Neural progenitor cell (in vitro differentiated cells): ENCODE measurements at regions not wholly inside any gene's neighbourhood (a gene's known extent, or its start where the extent isn't known, plus 50 kb on each side); places are given as distances from the start of the nearest gene placed in this dataset.

ENCODE experiments used
- DNase-seq: peaks from one replicate; pipeline ENCODE4 v3.0.0-alpha.2; 2016; ENCODE audit warnings: low spot score
- H2AFZ ChIP-seq: fragments of 200-600 bp; sonication (generic); replicated peaks from 2 replicates; pipeline ENCODE4 v1.6.1; 2016; ENCODE audit warnings: antibody characterized with exemption
- H3F3A ChIP-seq: fragments of 200-600 bp; sonication (generic); 2 replicates; pipeline ENCODE4 v1.6.1; 2016; ENCODE audit warnings: antibody characterized with exemption, low read depth
- H3K27ac ChIP-seq: fragments of 200-600 bp; sonication (generic); 2 replicates; pipeline ENCODE4 v1.5.1; 2016; ENCODE audit warnings: mild to moderate bottlenecking
- H3K27me3 ChIP-seq: fragments of 200-600 bp; sonication (generic); 2 replicates; pipeline ENCODE4 v1.6.1; 2016; ENCODE audit warnings: mild to moderate bottlenecking, moderate library complexity
- H3K36me3 ChIP-seq: fragments of 200-600 bp; sonication (generic); 2 replicates; pipeline ENCODE4 v1.5.1; 2016
- H3K4me1 ChIP-seq: fragments of 200-600 bp; sonication (generic); 2 replicates; pipeline ENCODE4 v1.6.1; 2016; ENCODE audit warnings: mixed run types
- H3K4me2 ChIP-seq: fragments of 200-600 bp; sonication (generic); 2 replicates; pipeline ENCODE4 v1.6.1; 2016
- H3K4me3 ChIP-seq: fragments of 200-600 bp; sonication (generic); 2 replicates; pipeline ENCODE4 v1.5.1; 2016
- H3K79me2 ChIP-seq: fragments of 200-600 bp; sonication (generic); 2 replicates; pipeline ENCODE4 v1.6.1; 2016; ENCODE audit warnings: low read depth
- H3K9ac ChIP-seq: fragments of 200-600 bp; sonication (generic); 2 replicates; pipeline ENCODE4 v1.6.1; 2016
- H3K9me3 ChIP-seq: fragments of 200-600 bp; sonication (generic); 2 replicates; pipeline ENCODE4 v1.5.1; 2016; ENCODE audit warnings: low read depth
- H4K20me1 ChIP-seq: fragments of 200-600 bp; sonication (generic); 2 replicates; pipeline ENCODE4 v1.6.1; 2016; ENCODE audit warnings: low read depth
- H3K27ac Mint-ChIP-seq: 3 replicates; pipeline ENCODE4 v1.8.0; 2021; ENCODE audit warnings: mixed read lengths
- H3K27me3 Mint-ChIP-seq: 2 replicates; pipeline ENCODE4 v1.8.0; 2022; ENCODE audit warnings: low read depth, mild to moderate bottlenecking, inconsistent platforms, moderate library complexity, mixed read lengths; ENCODE audit not compliant: insufficient read depth
- H3K36me3 Mint-ChIP-seq: 3 replicates; pipeline ENCODE4 v1.8.0; 2021; ENCODE audit warnings: mixed read lengths
- H3K4me1 Mint-ChIP-seq: 3 replicates; pipeline ENCODE4 v1.8.0; 2021; ENCODE audit warnings: mixed read lengths
- H3K4me3 Mint-ChIP-seq: 3 replicates; pipeline ENCODE4 v1.8.0; 2021; ENCODE audit warnings: mild to moderate bottlenecking, moderate library complexity, mixed read lengths
- H3K9me3 Mint-ChIP-seq: 3 replicates; pipeline ENCODE4 v1.8.0; 2020; ENCODE audit warnings: mixed read lengths
- CTCF ChIP-seq: fragments of 200-600 bp; sonication (generic); IDR thresholded peaks from 2 replicates; pipeline ENCODE4 v1.5.1; 2017; ENCODE audit warnings: antibody characterized with exemption, mild to moderate bottlenecking
- EZH2 ChIP-seq: fragments of 200-600 bp; sonication (generic); IDR thresholded peaks from 2 replicates; pipeline ENCODE4 v1.6.1; 2017; ENCODE audit warnings: antibody characterized with exemption, mild to moderate bottlenecking, moderate library complexity
- EZH2phosphoT487 ChIP-seq: fragments of 200-600 bp; sonication (generic); IDR thresholded peaks from 2 replicates; pipeline ENCODE4 v1.6.1; 2017; ENCODE audit warnings: antibody characterized with exemption

- Histone ChIP-seq H3K27me3 (no peaks in the 10 kb centered on the region), H3K36me3 (no peaks in the 10 kb centered on the region), H3K4me1 (no peaks in the 10 kb centered on the region), H4K20me1 (no peaks in the 10 kb centered on the region), H3K9me3 (no peaks in the 10 kb centered on the region), H3K4me3 (no peak overlapping the region), H3K79me2 (no peaks in the 10 kb centered on the region), H3K27ac (no peak overlapping the region), H3F3A (peaks cover 12% of the 10 kb centered on the region), H2AFZ (no peak overlapping the region), H3K4me2 (no peak overlapping the region), H3K9ac (no peak overlapping the region)
- Mint-ChIP-seq H3K9me3 (peaks cover 5% of the 10 kb centered on the region), H3K4me3 (no peak overlapping the region), H3K4me1 (peaks cover 3% of the 10 kb centered on the region), H3K27ac (no peak overlapping the region), H3K36me3 (no peaks in the 10 kb centered on the region), H3K27me3 (no peaks in the 10 kb centered on the region)
- TF ChIP-seq EZH2 (no peak), EZH2phosphoT487 (no peak), CTCF (no peak)
- no peak for DNase-seq
Measured at GRCh38 chr7:152537639-152538038, 101.8 kb upstream of the KMT2C start.

DNA sequence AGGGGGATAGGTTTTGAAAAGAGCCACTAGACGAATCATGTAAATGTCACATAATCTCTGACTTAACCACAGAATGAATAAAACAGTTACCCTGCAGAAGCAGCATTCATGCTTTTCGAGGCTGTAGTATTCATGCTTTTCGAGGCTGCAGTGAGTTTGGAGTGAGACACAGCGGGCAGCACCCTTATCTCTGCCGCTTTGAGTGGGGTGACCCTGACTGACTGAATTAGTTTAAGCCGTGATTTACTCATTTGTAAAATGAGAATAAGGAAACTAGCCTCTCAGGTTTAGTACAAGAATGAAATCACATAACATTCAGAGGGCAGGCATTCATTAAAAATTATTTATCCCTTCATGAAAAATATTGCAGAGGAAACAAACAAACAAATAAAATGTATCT is 92.8 kb upstream of the KMT2C start:
- Histone ChIP-seq H4K20me1 (no peaks in the 10 kb centered on the region), H3K27me3 (no peaks in the 10 kb centered on the region), H3K4me1 (no peaks in the 10 kb centered on the region), H3F3A (no peaks in the 10 kb centered on the region), H3K79me2 (no peaks in the 10 kb centered on the region), H3K4me2 (no peak overlapping the region), H2AFZ (no peak overlapping the region), H3K9ac (no peak overlapping the region), H3K4me3 (no peak overlapping the region), H3K27ac (no peak overlapping the region), H3K36me3 (no peaks in the 10 kb centered on the region), H3K9me3 (no peaks in the 10 kb centered on the region)
- Mint-ChIP-seq H3K4me3 (no peak overlapping the region), H3K36me3 (no peaks in the 10 kb centered on the region), H3K9me3 (peaks cover 5% of the 10 kb centered on the region), H3K4me1 (no peaks in the 10 kb centered on the region), H3K27ac (no peak overlapping the region), H3K27me3 (peaks cover 9% of the 10 kb centered on the region)
- TF ChIP-seq CTCF (no peak), EZH2phosphoT487 (no peak), EZH2 (no peak)
- DNase-seq: no peak

GRCh38 chr7:152527610-152528032 is 91.8 kb upstream of the KMT2C start:
- Mint-ChIP-seq H3K27ac (no peak overlapping the region), H3K4me1 (peaks cover 9% of the 10 kb centered on the region), H3K4me3 (no peak overlapping the region), H3K36me3 (no peaks in the 10 kb centered on the region), H3K9me3 (peaks cover 5% of the 10 kb centered on the region), H3K27me3 (peaks cover 9% of the 10 kb centered on the region)
- H3K4me2 ChIP-seq: no peak overlapping the region
- no peaks in the 10 kb centered on the region for H3K79me2 ChIP-seq
- H4K20me1 ChIP-seq: no peaks in the 10 kb centered on the region
- TF ChIP-seq EZH2 (no peak), EZH2phosphoT487 (no peak), CTCF (no peak)
- peaks cover 4% of the 10 kb centered on the region for H3K4me1 ChIP-seq
- H3K27me3 ChIP-seq: no peaks in the 10 kb centered on the region
- H3K36me3 ChIP-seq: no peaks in the 10 kb centered on the region
- H3K4me3 ChIP-seq: no peak overlapping the region
- H3K27ac ChIP-seq: no peak overlapping the region
- H3F3A ChIP-seq: no peaks in the 10 kb centered on the region
- DNase-seq: no peak
- no peaks in the 10 kb centered on the region for H3K9me3 ChIP-seq
- H3K9ac ChIP-seq: no peak overlapping the region
- no peak overlapping the region for H2AFZ ChIP-seq
